Left renal cortex interstitium (tissue), 4 donors: ENCODE measurements at regions not wholly inside any gene's neighbourhood (a gene's known extent, or its start where the extent isn't known, plus 50 kb on each side); places are given as distances from the start of the nearest gene placed in this dataset.

Source experiments
- DNase-seq, 4 donors: peaks; one replicate each; pipeline ENCODE4 v3.0.0-alpha.2; 2013; ENCODE audit warnings: low read depth in 4 of 4, low spot score in 2 of 4, missing footprints in 1 of 4

DNA sequence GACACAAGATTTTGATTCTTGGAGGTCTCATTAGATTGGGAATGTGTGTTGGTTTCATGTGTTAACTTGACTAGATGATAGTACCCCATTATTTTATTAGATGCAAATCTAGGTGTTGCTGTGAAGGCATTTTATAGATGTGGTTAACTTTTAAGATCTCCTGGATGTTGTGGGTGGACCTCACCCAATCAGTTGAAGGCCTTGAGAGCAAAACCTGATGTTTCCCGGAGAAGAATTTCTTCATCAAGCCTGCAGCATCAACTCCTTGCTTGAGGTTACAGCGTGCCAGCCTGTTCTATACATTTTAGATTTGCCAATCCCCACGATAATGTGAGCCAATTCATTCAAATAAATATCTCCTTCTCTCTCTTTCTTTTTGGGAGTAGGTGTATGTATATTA, 66.8 kb upstream of the EXOC2 start:
- DNase-seq, result no peak

DNA sequence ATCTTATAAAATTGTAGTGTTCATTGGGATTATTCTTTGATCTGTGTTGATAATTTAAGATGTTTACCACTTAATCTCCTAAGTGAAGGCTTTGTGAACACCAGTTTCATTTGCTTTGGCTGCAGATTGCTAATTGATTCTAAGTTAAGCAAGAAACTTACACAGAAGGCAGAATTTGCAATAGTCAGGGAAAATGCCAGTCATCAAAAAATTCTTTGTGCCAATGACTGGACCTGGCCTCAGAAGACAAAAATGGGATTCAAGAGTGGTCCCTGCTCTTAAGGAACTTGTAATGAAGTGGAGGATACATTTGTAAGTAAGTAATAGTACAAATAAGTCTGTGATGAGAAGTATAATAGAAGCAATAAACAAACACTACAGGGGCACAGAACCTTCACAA, 63.3 kb upstream of the EXOC2 start:
- no peak for DNase-seq

DNA sequence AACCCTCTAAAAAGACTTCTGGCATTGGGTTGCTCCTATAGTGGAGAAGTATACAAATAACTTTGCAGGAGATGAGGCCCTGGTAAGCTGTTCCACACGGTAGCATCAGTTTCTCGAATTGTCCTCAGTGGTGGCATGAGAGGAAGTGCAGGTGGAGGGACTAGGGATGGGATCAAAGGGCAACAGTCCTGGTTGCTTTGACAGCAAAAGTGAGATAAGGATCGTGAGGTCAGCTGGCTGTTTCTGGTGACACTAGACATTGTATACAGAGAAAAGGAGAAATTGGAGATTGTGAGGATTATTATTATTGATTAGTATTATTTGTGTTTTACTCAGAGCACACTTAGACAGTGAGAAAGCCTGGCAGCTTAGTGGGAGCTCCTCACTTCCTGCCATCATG, 61.3 kb upstream of the EXOC2 start:
- no peak for DNase-seq

DNA sequence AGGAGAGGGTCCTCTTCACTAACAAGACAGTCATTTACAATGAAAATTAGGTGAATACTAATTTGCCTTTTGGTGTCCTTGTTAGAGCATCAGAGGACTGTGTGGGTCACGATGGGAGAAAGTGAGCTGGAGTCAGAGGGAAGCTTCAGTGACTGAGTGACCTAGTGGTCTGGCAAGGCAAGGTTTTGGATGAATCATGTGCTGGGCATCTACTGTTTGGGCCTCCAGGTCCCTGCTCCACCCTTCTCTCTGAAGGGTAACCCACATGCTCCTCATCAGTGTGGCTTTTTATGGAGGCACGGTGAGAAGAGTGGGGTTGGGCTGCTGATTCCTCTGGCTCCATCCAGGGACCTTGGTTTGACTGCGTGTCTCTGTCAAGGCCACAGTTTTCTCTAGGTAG, 60.5 kb upstream of the EXOC2 start:
- no peak for DNase-seq

DNA sequence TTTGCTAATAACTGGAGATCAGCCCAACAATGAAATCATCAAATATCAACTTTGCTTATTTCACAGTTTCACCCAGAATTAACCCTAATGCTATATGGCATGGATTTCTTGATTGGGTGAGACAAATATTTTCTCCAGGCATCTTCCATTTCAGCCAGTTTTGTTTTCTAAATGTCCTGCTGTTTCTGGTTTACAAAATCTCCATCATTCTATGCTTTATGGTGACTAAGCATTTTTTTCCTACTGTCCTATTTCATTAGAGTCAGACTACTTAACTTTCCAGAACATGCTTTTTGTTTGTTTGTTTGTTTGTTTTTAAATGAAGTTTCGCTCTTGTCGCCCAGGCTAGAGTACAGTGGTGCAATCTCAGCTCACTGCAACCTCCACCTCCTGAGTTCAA, 59.5 kb upstream of the EXOC2 start:
- DNase-seq, result no peak

DNA sequence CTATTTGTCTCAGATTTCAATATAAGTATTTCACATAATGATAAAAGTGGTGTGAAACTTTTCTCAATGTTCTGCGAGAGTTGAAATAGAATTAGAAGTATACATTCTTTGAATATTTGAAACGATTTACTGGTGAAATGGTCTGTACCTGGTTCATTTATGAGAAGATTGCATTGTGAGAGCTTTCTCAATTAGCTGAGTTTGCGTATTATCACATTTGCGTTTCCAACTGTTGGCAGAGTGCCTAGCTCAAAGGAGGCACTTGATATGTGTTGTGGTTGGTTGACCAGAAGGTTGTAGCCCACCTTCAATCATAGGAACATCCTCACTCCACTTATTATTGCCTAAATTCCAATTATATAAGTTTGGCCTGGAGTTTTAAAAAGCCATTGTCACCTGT, 58.8 kb upstream of the EXOC2 start:
- DNase-seq, result no peak

DNA sequence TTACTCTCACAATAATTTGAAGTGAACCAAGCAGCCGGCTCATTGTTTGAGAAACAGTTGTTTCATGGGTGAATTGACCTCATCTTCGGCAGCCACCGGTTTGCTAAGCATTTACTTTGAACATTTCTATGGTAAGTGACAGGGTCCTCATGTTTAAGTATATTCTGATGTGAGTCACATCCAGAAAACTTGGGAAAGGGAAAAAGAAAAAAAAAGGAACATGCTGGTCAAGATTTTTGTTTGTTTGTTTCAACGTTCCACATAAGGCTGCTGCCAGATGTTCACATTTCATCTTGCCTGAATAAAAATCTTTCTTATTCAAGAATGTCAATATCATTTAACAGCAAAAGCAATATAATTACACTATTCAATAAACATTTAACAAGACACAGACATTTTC, 55.0 kb upstream of the EXOC2 start:
- DNase-seq, result no peak

DNA sequence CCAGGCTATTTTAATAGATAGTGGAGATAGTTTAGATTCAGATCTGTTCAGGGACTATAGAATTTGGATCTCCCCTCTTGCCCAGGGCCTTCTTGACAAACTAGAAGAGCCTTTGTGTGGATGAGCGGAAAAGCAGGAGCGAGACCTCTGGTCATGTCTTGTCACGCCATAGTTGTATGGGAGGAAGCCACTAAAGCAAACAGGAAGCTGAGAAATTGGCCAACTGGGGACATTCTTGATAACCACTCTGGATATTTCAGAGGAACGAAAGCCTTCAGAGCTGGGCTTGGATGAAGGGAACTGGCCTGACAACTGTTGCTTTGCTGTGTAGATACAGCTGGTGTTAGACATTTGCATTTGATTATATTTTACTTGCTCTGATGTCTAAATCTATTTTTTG, 54.1 kb upstream of the EXOC2 start:
- DNase-seq, result no peak

DNA sequence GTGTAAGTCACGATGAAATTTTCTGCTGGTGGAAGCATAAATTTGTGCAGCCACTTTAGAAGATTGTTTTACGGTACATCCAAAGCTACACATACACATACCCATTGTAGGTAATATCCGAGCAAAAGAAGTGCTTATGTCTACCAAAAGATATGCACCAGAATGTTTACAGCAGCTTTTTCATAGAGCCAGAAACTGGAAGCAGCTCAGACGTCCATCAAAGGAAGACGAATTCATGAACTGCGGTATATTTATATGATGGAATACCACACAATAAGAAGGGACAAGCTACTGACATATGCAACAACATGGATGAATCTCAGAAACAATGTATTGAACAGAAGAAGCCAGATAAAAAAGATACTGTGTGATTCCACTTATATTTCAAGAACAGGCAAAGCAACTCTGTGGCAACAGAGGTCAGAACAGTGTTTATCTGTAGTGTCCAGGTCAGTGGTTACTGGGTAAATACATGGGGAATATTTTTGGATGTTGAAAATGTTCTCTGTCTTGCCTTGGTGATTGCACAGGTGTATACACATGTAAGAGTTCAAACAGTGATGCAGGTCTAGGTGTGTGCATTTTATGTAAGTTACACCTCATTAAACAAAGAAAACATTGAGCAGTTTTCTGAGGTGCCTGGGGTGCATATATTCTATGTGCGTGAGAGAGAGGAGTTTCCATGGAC, 51.9 kb upstream of the EXOC2 start:
- no peak for DNase-seq

DNA sequence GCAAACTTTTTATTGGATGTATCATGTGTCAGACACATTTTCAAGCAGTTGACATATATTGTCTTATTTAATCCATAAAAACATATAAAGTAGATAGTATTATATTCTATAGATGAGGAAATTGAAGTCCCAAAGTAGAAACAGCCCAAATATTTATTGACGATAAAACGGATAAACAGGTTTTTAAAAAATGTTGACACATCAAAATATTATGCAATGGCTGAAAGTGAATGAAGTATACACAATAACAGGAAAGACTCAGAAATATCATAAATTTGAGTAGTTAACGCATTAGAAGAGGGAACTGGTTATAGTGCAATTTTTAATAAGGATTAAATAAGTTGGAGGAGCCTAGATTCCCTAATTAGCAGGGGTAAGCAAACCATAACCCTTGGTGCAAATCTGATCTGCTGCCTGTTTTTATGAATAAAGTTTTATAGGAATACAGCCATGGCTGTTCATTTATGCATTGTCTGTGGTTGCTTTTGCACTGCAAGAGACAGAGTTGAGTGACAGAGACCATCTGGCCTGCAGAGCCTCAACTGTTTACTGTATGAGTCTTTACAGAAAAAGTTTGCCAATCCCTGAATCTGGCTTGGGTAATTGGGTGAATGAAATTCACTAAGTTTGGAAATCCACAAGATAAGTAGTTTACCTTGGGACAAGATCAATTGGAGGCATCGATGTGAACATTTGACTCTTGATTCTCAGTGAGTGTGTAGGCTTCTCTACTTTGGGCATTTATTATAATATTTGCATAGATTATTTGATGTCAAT, 50.6 kb upstream of the EXOC2 start:
- no peak for DNase-seq
